HG02642 (cell line): ENCODE measurements at regions not wholly inside any gene's neighbourhood (a gene's known extent, or its start where the extent isn't known, plus 50 kb on each side); places are given as distances from the start of the nearest gene placed in this dataset.
"Not testable (repeated sequence)": the region's sequence is repeated elsewhere in the genome, so short reads cannot be mapped to it uniquely, and the experiment has no call there.

ENCODE experiments used
- ATAC-seq: cut with Tn5 transposase; IDR thresholded peaks from one replicate; pipeline ENCODE4 v1.9.1; 2021; ENCODE audit warnings: mild to moderate bottlenecking; ENCODE audit not compliant: unreplicated experiment, poor library complexity

GRCh38 chr1:190808035-190808434 is 330.4 kb upstream of the BRINP3 start:
- ATAC-seq: no peak

- ATAC-seq: no peak
Measured at GRCh38 chr1:190809312-190809711, 331.6 kb upstream of the BRINP3 start.

GRCh38 chr1:190812996-190813395 is 335.3 kb upstream of the BRINP3 start:
- ATAC-seq: no peak

GRCh38 chr1:190832511-190832910 is 354.8 kb upstream of the BRINP3 start:
- no peak for ATAC-seq

- no peak for ATAC-seq
Measured at GRCh38 chr1:190835658-190836057, 358.0 kb upstream of the BRINP3 start.

- not testable (repeated sequence) for ATAC-seq
Measured at GRCh38 chr1:190837200-190837599, 359.5 kb upstream of the BRINP3 start.

- ATAC-seq: no peak
Measured at GRCh38 chr1:190837888-190838287, 360.2 kb upstream of the BRINP3 start.

GRCh38 chr1:190847166-190847565 is 369.5 kb upstream of the BRINP3 start:
- ATAC-seq: no peak

GRCh38 chr1:190849346-190849745 is 371.7 kb upstream of the BRINP3 start:
- ATAC-seq: no peak

- ATAC-seq: no peak
Measured at GRCh38 chr1:190852611-190853010, 374.9 kb upstream of the BRINP3 start.

- ATAC-seq: no peak
Measured at GRCh38 chr1:190858140-190858539, 380.5 kb upstream of the BRINP3 start.

GRCh38 chr1:190864013-190864641 is 386.5 kb upstream of the BRINP3 start:
- ATAC-seq: no peak

- no peak for ATAC-seq
Measured at GRCh38 chr1:190880352-190880751, 402.7 kb upstream of the BRINP3 start.

GRCh38 chr1:190881064-190881463 is 403.4 kb upstream of the BRINP3 start:
- ATAC-seq: no peak

GRCh38 chr1:190897233-190897632 is 419.6 kb upstream of the BRINP3 start:
- no peak for ATAC-seq

- ATAC-seq: no peak
Measured at GRCh38 chr1:190904091-190904695, 426.5 kb upstream of the BRINP3 start.

GRCh38 chr1:190906206-190906725 is 428.6 kb upstream of the BRINP3 start:
- no peak for ATAC-seq

GRCh38 chr1:190908246-190908645 is 430.6 kb upstream of the BRINP3 start:
- ATAC-seq: no peak

GRCh38 chr1:190908691-190909090 is 431.0 kb upstream of the BRINP3 start:
- ATAC-seq: no peak

GRCh38 chr1:190935925-190936324 is 458.3 kb upstream of the BRINP3 start:
- no peak for ATAC-seq

- ATAC-seq: no peak
Measured at GRCh38 chr1:190936337-190936736, 458.7 kb upstream of the BRINP3 start.

GRCh38 chr1:190940951-190941350 is 463.3 kb upstream of the BRINP3 start:
- ATAC-seq: no peak
